K562 (cell line): ENCODE measurements at regions not wholly inside any gene's neighbourhood (a gene's known extent, or its start where the extent isn't known, plus 50 kb on each side); places are given as distances from the start of the nearest gene placed in this dataset.

Experiments used
- ATAC-seq: fragments of 200-7000 bp; cut with Tn5 transposase; 3 replicates; pipeline ENCODE4 v1.9.1; 2020; ENCODE audit warnings: moderate library complexity
- BruUV-seq: library from RNA; stranded (reverse); fragments of 400-500 nt; replicated peaks from 2 replicates; lab custom pipeline; 2021; lab: Mats Ljungman, UMichigan
- CTCF ChIA-PET: fragments of 300-600 bp; formaldehyde crosslinking; extraction: SDS; loops from one replicate; lab custom pipeline; 2021; ENCODE audit warnings: low intra/inter-chr PET ratio; lab: Yijun Ruan, JAX
- POLR2A ChIA-PET: fragments of 300-600, 350-650 bp; sonication (Branson Sonifier 250); formaldehyde crosslinking; extraction: SDS; loops from one replicate; lab custom pipeline; 2021; ENCODE audit warnings: antibody characterized with exemption, inconsistent platforms; lab: Yijun Ruan, JAX
- DNase-seq, 4 experiments: peaks; one replicate each; pipeline versions ENCODE4 v3.0.0 to v3.0.0-alpha.2; 2011 to 2018; ENCODE audit warnings: low spot score in 3 of 4, mixed read lengths in 3 of 4; ENCODE audit errors: extremely low read depth in 1 of 4
- FAIRE-seq: peaks from 2 replicates; lab custom pipeline; 2011; peaks lifted over from hg19 to GRCh38; lab: Jason Lieb, UNC
- H2AFZ ChIP-seq: 2 replicates; pipeline ENCODE4 v1.6.0; 2011; ENCODE audit warnings: low read depth, low read length, control low read depth, inconsistent platforms
- H3K27ac ChIP-seq: fragments of 200-600 bp; 3 replicates; pipeline ENCODE4 v1.8.0; 2011; ENCODE audit warnings: low read depth, mild to moderate bottlenecking, control low read depth, inconsistent platforms, low read length, moderate library complexity, mixed read lengths; ENCODE audit errors: extremely low read depth
- H3K27me3 ChIP-seq, 2 experiments: fragments of 300-600 bp in 1 of 2; 2 replicates in 1 of 2; 3 replicates in 1 of 2; pipeline versions ENCODE4 v1.6.0 to v1.8.0; 2011; ENCODE audit warnings: inconsistent platforms in 2 of 2, low read length in 2 of 2, mild to moderate bottlenecking in 1 of 2, mixed read lengths in 1 of 2, moderate library complexity in 1 of 2; ENCODE audit not compliant: control insufficient read depth in 2 of 2, insufficient read depth in 2 of 2
- H3K36me3 ChIP-seq: fragments of 300-600 bp; 3 replicates; pipeline ENCODE4 v1.8.0; 2011; ENCODE audit warnings: mild to moderate bottlenecking, low read length, inconsistent platforms; ENCODE audit not compliant: control insufficient read depth, insufficient read depth
- H3K4me1 ChIP-seq, 2 experiments: fragments of 200-600 bp in 1 of 2; replicated peaks in 1 of 2; 2 replicates in 1 of 2; 3 replicates in 1 of 2; pipeline versions ENCODE4 v1.5.1 to v1.8.0; 2011; ENCODE audit warnings: inconsistent platforms in 2 of 2, low read length in 2 of 2, mild to moderate bottlenecking in 1 of 2, mixed read lengths in 1 of 2, moderate library complexity in 1 of 2; ENCODE audit not compliant: control insufficient read depth in 2 of 2, insufficient read depth in 2 of 2
- H3K4me2 ChIP-seq: 2 replicates; pipeline ENCODE4 v1.6.1; 2011; ENCODE audit warnings: low read length, control low read depth, inconsistent platforms, mixed read lengths; ENCODE audit not compliant: insufficient read depth
- H3K4me3 ChIP-seq: fragments of 200-600 bp; sonication (generic), shearing (Covaris generic); 2 replicates; pipeline ENCODE4 v1.5.1; 2016; ENCODE audit warnings: control low read depth, inconsistent platforms
- H3K79me2 ChIP-seq: fragments of 200-600 bp; 3 replicates; pipeline ENCODE4 v1.8.0; 2011; ENCODE audit warnings: low read length, inconsistent platforms; ENCODE audit not compliant: control insufficient read depth, insufficient read depth
- H3K9ac ChIP-seq, 2 experiments: 2 replicates each; pipeline versions ENCODE4 v1.6.0 to v1.6.1; 2011; ENCODE audit warnings: low read depth in 2 of 2, low read length in 2 of 2, control low read depth in 1 of 2, inconsistent platforms in 1 of 2, mild to moderate bottlenecking in 1 of 2, mixed read lengths in 1 of 2; ENCODE audit not compliant: insufficient read depth in 1 of 2
- H3K9me1 ChIP-seq: one replicate; pipeline ENCODE4 v1.6.0; 2011; ENCODE audit warnings: inconsistent platforms, mild to moderate bottlenecking, low read length, moderate library complexity; ENCODE audit not compliant: control insufficient read depth, insufficient read depth
- H3K9me3 ChIP-seq: replicated peaks from 2 replicates; pipeline ENCODE4 v1.5.1; 2011; ENCODE audit warnings: low read depth, low read length, inconsistent platforms; ENCODE audit not compliant: control insufficient read depth, insufficient read depth
- H4K20me1 ChIP-seq: replicated peaks from 2 replicates; pipeline ENCODE4 v1.6.1; 2011; ENCODE audit warnings: low read length, inconsistent platforms, mixed read lengths; ENCODE audit not compliant: control insufficient read depth, insufficient read depth
- CREB5 ChIP-seq: fragments of 250-450 bp; sonication (Bioruptor Pico); IDR thresholded peaks from 2 replicates; pipeline ENCODE4 v1.5.0; 2020; ENCODE audit warnings: mild to moderate bottlenecking
- HMG20B ChIP-seq: fragments of 250-450 bp; sonication (Bioruptor Pico); IDR thresholded peaks from 2 replicates; pipeline ENCODE4 v1.5.0; 2021; ENCODE audit warnings: mild to moderate bottlenecking
- MTF1 ChIP-seq: fragments of 250-450 bp; sonication (Bioruptor Pico); IDR thresholded peaks from 2 replicates; pipeline ENCODE4 v1.9.0; 2021; ENCODE audit warnings: moderate library complexity, mild to moderate bottlenecking, inconsistent platforms, borderline replicate concordance
- NFXL1 ChIP-seq: fragments of 450-650 bp; formaldehyde crosslinking; IDR thresholded peaks from 2 replicates; pipeline ENCODE4 v1.4.0; 2021; ENCODE audit warnings: mild to moderate bottlenecking
- SAFB ChIP-seq: fragments of 200-400 bp; formaldehyde crosslinking; IDR thresholded peaks from 2 replicates; pipeline ENCODE4 v1.6.1; 2017; ENCODE audit warnings: low read depth, low read length, borderline replicate concordance
- SMARCA5 ChIP-seq: fragments of 450-650 bp; IDR thresholded peaks from 2 replicates; pipeline ENCODE4 v1.6.1; 2016
- TCF7 ChIP-seq: sonication (generic); IDR thresholded peaks from 2 replicates; pipeline ENCODE4 v1.6.1; 2016; ENCODE audit warnings: antibody characterized with exemption, borderline replicate concordance
- TFAM ChIP-seq: fragments of 250-450 bp; sonication (Bioruptor Pico); conservative IDR thresholded peaks from 2 replicates; pipeline ENCODE4 v1.5.0; 2021; ENCODE audit warnings: mild to moderate bottlenecking, moderate library complexity
- TFAP4 ChIP-seq: sonication (generic); formaldehyde crosslinking; IDR thresholded peaks from 2 replicates; pipeline ENCODE4 v1.8.0; 2022; ENCODE audit warnings: missing genetic modification reagents, mild to moderate bottlenecking, moderate library complexity, borderline replicate concordance
- UBTF ChIP-seq, 2 experiments: IDR thresholded peaks; 2 replicates each; pipeline ENCODE4 v1.6.1; 2012; ENCODE audit warnings: improper control_type of control experiment in 2 of 2, low read depth in 2 of 2, low read length in 2 of 2, borderline replicate concordance in 1 of 2
- WGBS: fragments of 100-300 bp; shearing (Covaris generic); methylation state at CpG from one replicate; pipeline ENCODE4 v1.1.6; 2016; ENCODE audit warnings: low coverage, mixed read lengths; ENCODE audit not compliant: insufficient coverage; ENCODE audit errors: missing lambda C conversion rate; 5-methylcytosine and 5-hydroxymethylcytosine counted together
- in situ Hi-C: fragments of 300-500 bp; cut with MboI; formaldehyde crosslinking; loops from 4 replicates; pipeline ENCODE4 v1.15.0; 2018; ENCODE audit warnings: inconsistent platforms, mixed read lengths
- intact Hi-C: fragments of 100-400 bp; cut with micrococcal nuclease; formaldehyde crosslinking; loops from 2 replicates; pipeline ENCODE4 v1.14.2; 2022

- H3K27me3 ChIP-seq = peaks cover 17 to 83% of the 10 kb centered on the region in 2 experiments; a peak in 3 of 5 replicates
- CTCF ChIA-PET = no interaction called here
- no TSS peak for BruUV-seq
These were observed 276.9 kb downstream of the ALG10 start for GRCh38 chr12:34298971-34299801.

GRCh38 chr12:34299802-34300193, 277.5 kb downstream of the ALG10 start:
- H3K27me3 ChIP-seq = peaks cover 17 to 83% of the 10 kb centered on the region in 2 experiments; a peak in 3 of 5 replicates
- no peaks in the 10 kb centered on the region for H4K20me1 ChIP-seq
- ATAC-seq (no peak), FAIRE-seq (no peak), DNase-seq (no peak)
- no peaks in the 10 kb centered on the region for H3K79me2 ChIP-seq
- no TSS peak for BruUV-seq
- H3K4me1 ChIP-seq = peaks cover 0 to 1% of the 10 kb centered on the region in 2 experiments; a peak in 2 of 5 replicates
- 4% methylated on average over 15 of the region's 16 CpGs for WGBS
- POLR2A ChIA-PET = no interaction called here
- no peak overlapping the region for H3K27ac ChIP-seq
- in situ Hi-C loops (loop anchor here (10.0 kb wide), 2 partner anchors 175 to 265 kb away; no protein-coding TSS in a partner anchor), intact Hi-C loops (loop anchor here (10.0 kb wide), 2 partner anchors 55 to 175 kb away; no protein-coding TSS in a partner anchor)
- no peaks in the 10 kb centered on the region for H3K9me1 ChIP-seq
- CTCF ChIA-PET = no interaction called here
- H2AFZ ChIP-seq = no peak overlapping the region
- H3K9ac ChIP-seq = no peak overlapping the region
- no peak overlapping the region for H3K4me3 ChIP-seq
- H3K4me2 ChIP-seq = no peak overlapping the region
- no peaks in the 10 kb centered on the region for H3K36me3 ChIP-seq
- no peaks in the 10 kb centered on the region for H3K9me3 ChIP-seq
- no peak for TF ChIP-seq CREB5
- no peak for TF ChIP-seq TCF7
- no peak for TF ChIP-seq TFAM (CRISPR knock-in tag)
- no peak for TF ChIP-seq HMG20B (CRISPR knock-in tag)
- TF ChIP-seq SMARCA5 = no peak
- TF ChIP-seq TFAP4 (CRISPR knock-in tag) = no peak
- TF ChIP-seq NFXL1 (CRISPR knock-in tag) = no peak
- no peak for TF ChIP-seq UBTF (IDR thresholded peaks at IDR 0.05; ENCODE audit: borderline replicate concordance in 1 of 2, low read depth in 2 of 2, low read length in 2 of 2)

More at GRCh38 chr12:34298971-34299801, 276.9 kb downstream of the ALG10 start:
- Histone ChIP-seq H3K9me1 (no peaks in the 10 kb centered on the region), H3K4me1 (peaks cover 0 to 4% of the 10 kb centered on the region in 2 experiments; a peak in 2 of 5 replicates), H3K36me3 (no peaks in the 10 kb centered on the region)
- TF ChIP-seq MTF1 (CRISPR knock-in tag) = no peak
- TF ChIP-seq SAFB = 0 out of 2 replicates have a peak, but pooled peaks have one; percentile 2
- TF ChIP-seq, all 486 proteins: peak for 1
- Histone ChIP-seq H2AFZ (0 out of 2 replicates have a peak overlapping the region, but pooled peaks have one; percentile 16), H3K9me3 (no peaks in the 10 kb centered on the region), H3K9ac (no peak overlapping the region; a peak in 1 of 4 replicates), H3K27ac (no peak overlapping the region), H3K4me3 (no peak overlapping the region), H3K79me2 (no peaks in the 10 kb centered on the region), H3K4me2 (no peak overlapping the region), H4K20me1 (no peaks in the 10 kb centered on the region)
- WGBS = 10% methylated on average over 35 of the region's 35 CpGs
- DNase-seq = no peak
- no peak for ATAC-seq
- in situ Hi-C loops (loop anchor here (10.0 kb wide), 2 partner anchors 174 to 264 kb away; no protein-coding TSS in a partner anchor), intact Hi-C loops (loop anchor here (10.0 kb wide), 2 partner anchors 56 to 176 kb away; no protein-coding TSS in a partner anchor)
- POLR2A ChIA-PET = no interaction called here
- no peak for FAIRE-seq
